ENCODE measurements at regions not wholly inside any gene's neighbourhood (a gene's known extent, or its start where the extent isn't known, plus 50 kb on each side); places are given as distances from the start of the nearest gene placed in this dataset.

- Histone ChIP-seq H3K4me3 (no peak overlapping the region), H3K27me3 (peaks cover 0 to 12% (median 0%) of the 10 kb centered on the region in 7 donors), H3K9me3 (no peaks in the 10 kb centered on the region), H3K4me1 (no peaks in the 10 kb centered on the region), H3K27ac (peak overlapping the region in 1 of 10 donors; percentile 15), H3K36me3 (no peaks in the 10 kb centered on the region)
- no peak for TF ChIP-seq CTCF (IDR thresholded peaks at IDR 0.05)
- 81 to 92% methylated on average over 6 of the region's 6 CpGs for WGBS, 2 donors
- intact Hi-C loops (cut with DNase I) = loop anchor here in 1 of 10 donors (10.0 kb wide), 1 partner anchor 51 kb away; no protein-coding TSS in a partner anchor
- no peak for ATAC-seq
- no peak for DNase-seq
Observed at GRCh38 chr15:94083467-94084052, 147.8 kb upstream of the MCTP2 start.

- ATAC-seq (no peak), DNase-seq (no peak)
- no peak for TF ChIP-seq CTCF (IDR thresholded peaks at IDR 0.05)
- 55% methylated on average over 4 of the region's 4 CpGs for WGBS, 2 donors
- intact Hi-C loops (cut with DNase I) = loop anchor here in 1 of 10 donors (10.0 kb wide), 1 partner anchor 53 kb away; no protein-coding TSS in a partner anchor
- no peaks in the 10 kb centered on the region for H3K4me1 ChIP-seq
- H3K27ac ChIP-seq = no peak overlapping the region
- no peaks in the 10 kb centered on the region for H3K36me3 ChIP-seq
- H3K27me3 ChIP-seq = peaks cover 0 to 12% (median 0%) of the 10 kb centered on the region in 7 donors
- no peak overlapping the region for H3K4me3 ChIP-seq
- no peaks in the 10 kb centered on the region for H3K9me3 ChIP-seq
Observed at GRCh38 chr15:94081829-94082228, 149.5 kb upstream of the MCTP2 start.

- Histone ChIP-seq H3K4me1 (no peaks in the 10 kb centered on the region), H3K4me3 (no peak overlapping the region), H3K9me3 (no peaks in the 10 kb centered on the region), H3K27me3 (peaks cover 0 to 12% (median 0%) of the 10 kb centered on the region in 7 donors), H3K27ac (peak overlapping the region in 3 of 10 donors; percentile 14 to 67 (median 53)), H3K36me3 (no peaks in the 10 kb centered on the region)
- no peak for DNase-seq
- intact Hi-C loops (cut with DNase I) = loop anchor here in 1 of 10 donors (10.0 kb wide), 1 partner anchor 54 kb away; no protein-coding TSS in a partner anchor
- TF ChIP-seq CTCF (IDR thresholded peaks at IDR 0.05) = no peak
- no peak for ATAC-seq
- 85 to 87% methylated on average over 14 of the region's 14 CpGs for WGBS, 2 donors
Observed at GRCh38 chr15:94080989-94081605, 150.3 kb upstream of the MCTP2 start.

GRCh38 chr15:94080416-94080815 lies 150.9 kb upstream of the MCTP2 start:
- H3K36me3 ChIP-seq = no peaks in the 10 kb centered on the region
- H3K9me3 ChIP-seq = no peaks in the 10 kb centered on the region
- TF ChIP-seq CTCF (IDR thresholded peaks at IDR 0.05) = no peak
- H3K4me3 ChIP-seq = no peak overlapping the region
- peaks cover 0 to 12% (median 0%) of the 10 kb centered on the region in 7 donors for H3K27me3 ChIP-seq
- DNase-seq (peak; percentile 35 to 36), ATAC-seq (peak; percentile 41 to 82 (median 60))
- peak overlapping the region in 3 of 10 donors; percentile 14 to 67 (median 53) for H3K27ac ChIP-seq
- intact Hi-C loops (cut with DNase I) = loop anchor here in 1 of 10 donors (10.0 kb wide), 1 partner anchor 54 kb away; no protein-coding TSS in a partner anchor
- peaks cover 0 to 4% (median 0%) of the 10 kb centered on the region in 9 donors for H3K4me1 ChIP-seq
- 38 to 39% methylated on average over 8 of the region's 8 CpGs for WGBS, 2 donors

All from heart right ventricle (tissue), 16 donors.